ENCODE measurements at regions not wholly inside any gene's neighbourhood (a gene's known extent, or its start where the extent isn't known, plus 50 kb on each side); places are given as distances from the start of the nearest gene placed in this dataset.
A peak's percentile ranks its signal among the peaks of the same experiment; 100 is the strongest.

- TF ChIP-seq ARNTL (CRISPR knock-in tag; IDR thresholded peaks at IDR 0.05; ENCODE audit: borderline replicate concordance, low read depth) (no peak), PATZ1 (CRISPR knock-in tag; IDR thresholded peaks at IDR 0.05; ENCODE audit: borderline replicate concordance) (no peak), BACH2 (CRISPR knock-in tag; IDR thresholded peaks at IDR 0.05; ENCODE audit: borderline replicate concordance) (no peak), ZFP30 (CRISPR knock-in tag; IDR thresholded peaks at IDR 0.05) (no peak), SNAI2 (CRISPR knock-in tag; IDR thresholded peaks at IDR 0.05) (no peak), ESRRG (CRISPR knock-in tag; IDR thresholded peaks at IDR 0.05) (no peak), OSR1 (CRISPR knock-in tag; IDR thresholded peaks at IDR 0.05) (no peak), ZNF8 (CRISPR knock-in tag; IDR thresholded peaks at IDR 0.05) (no peak), CREB5 (CRISPR knock-in tag; IDR thresholded peaks at IDR 0.05; ENCODE audit: low read depth) (no peak), TOX (CRISPR knock-in tag; IDR thresholded peaks at IDR 0.05; ENCODE audit: borderline replicate concordance) (no peak)
- TF ChIP-seq, protein P1, sequence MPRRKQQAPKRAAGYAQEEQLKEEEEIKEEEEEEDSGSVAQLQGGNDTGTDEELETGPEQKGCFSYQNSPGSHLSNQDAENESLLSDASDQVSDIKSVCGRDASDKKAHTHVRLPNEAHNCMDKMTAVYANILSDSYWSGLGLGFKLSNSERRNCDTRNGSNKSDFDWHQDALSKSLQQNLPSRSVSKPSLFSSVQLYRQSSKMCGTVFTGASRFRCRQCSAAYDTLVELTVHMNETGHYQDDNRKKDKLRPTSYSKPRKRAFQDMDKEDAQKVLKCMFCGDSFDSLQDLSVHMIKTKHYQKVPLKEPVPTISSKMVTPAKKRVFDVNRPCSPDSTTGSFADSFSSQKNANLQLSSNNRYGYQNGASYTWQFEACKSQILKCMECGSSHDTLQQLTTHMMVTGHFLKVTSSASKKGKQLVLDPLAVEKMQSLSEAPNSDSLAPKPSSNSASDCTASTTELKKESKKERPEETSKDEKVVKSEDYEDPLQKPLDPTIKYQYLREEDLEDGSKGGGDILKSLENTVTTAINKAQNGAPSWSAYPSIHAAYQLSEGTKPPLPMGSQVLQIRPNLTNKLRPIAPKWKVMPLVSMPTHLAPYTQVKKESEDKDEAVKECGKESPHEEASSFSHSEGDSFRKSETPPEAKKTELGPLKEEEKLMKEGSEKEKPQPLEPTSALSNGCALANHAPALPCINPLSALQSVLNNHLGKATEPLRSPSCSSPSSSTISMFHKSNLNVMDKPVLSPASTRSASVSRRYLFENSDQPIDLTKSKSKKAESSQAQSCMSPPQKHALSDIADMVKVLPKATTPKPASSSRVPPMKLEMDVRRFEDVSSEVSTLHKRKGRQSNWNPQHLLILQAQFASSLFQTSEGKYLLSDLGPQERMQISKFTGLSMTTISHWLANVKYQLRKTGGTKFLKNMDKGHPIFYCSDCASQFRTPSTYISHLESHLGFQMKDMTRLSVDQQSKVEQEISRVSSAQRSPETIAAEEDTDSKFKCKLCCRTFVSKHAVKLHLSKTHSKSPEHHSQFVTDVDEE (CRISPR knock-in tag; IDR thresholded peaks at IDR 0.05): no peak
- ATAC-seq: no peak
These were observed 214.9 kb upstream of the IL12A start for GRCh38 chr3:159773706-159774105.

GRCh38 chr3:159775372-159775961 lies 213.2 kb upstream of the IL12A start:
- TF ChIP-seq ISL1 (CRISPR knock-in tag; IDR thresholded peaks at IDR 0.05) (no peak), CSDC2 (CRISPR knock-in tag; IDR thresholded peaks at IDR 0.05) (no peak)
- peak; percentile 97 for ATAC-seq

GRCh38 chr3:159776779-159777178 lies 211.9 kb upstream of the IL12A start:
- ATAC-seq: no peak
- TF ChIP-seq ARNTL (CRISPR knock-in tag; IDR thresholded peaks at IDR 0.05; ENCODE audit: borderline replicate concordance, low read depth) (no peak), ZNF8 (CRISPR knock-in tag; IDR thresholded peaks at IDR 0.05) (no peak), ZNF70 (CRISPR knock-in tag; IDR thresholded peaks at IDR 0.05) (no peak), ZFP3 (CRISPR knock-in tag; IDR thresholded peaks at IDR 0.05) (no peak), CSRNP3 (CRISPR knock-in tag; IDR thresholded peaks at IDR 0.05) (no peak), PATZ1 (CRISPR knock-in tag; IDR thresholded peaks at IDR 0.05; ENCODE audit: borderline replicate concordance) (no peak), PPARA (CRISPR knock-in tag; IDR thresholded peaks at IDR 0.05; ENCODE audit: borderline replicate concordance) (no peak), SNAI2 (CRISPR knock-in tag; IDR thresholded peaks at IDR 0.05) (no peak), BACH2 (CRISPR knock-in tag; IDR thresholded peaks at IDR 0.05; ENCODE audit: borderline replicate concordance) (no peak), OSR1 (CRISPR knock-in tag; IDR thresholded peaks at IDR 0.05) (no peak), CREB5 (CRISPR knock-in tag; IDR thresholded peaks at IDR 0.05; ENCODE audit: low read depth) (no peak), ISL1 (CRISPR knock-in tag; IDR thresholded peaks at IDR 0.05) (no peak), ZFP30 (CRISPR knock-in tag; IDR thresholded peaks at IDR 0.05) (no peak), ZNF565 (CRISPR knock-in tag; conservative IDR thresholded peaks at IDR 0.05; ENCODE audit: low read depth) (no peak), RARB (CRISPR knock-in tag; IDR thresholded peaks at IDR 0.05) (no peak), CSDC2 (CRISPR knock-in tag; IDR thresholded peaks at IDR 0.05) (no peak), ESRRG (CRISPR knock-in tag; IDR thresholded peaks at IDR 0.05) (no peak), TOX (CRISPR knock-in tag; IDR thresholded peaks at IDR 0.05; ENCODE audit: borderline replicate concordance) (no peak)
- TF ChIP-seq, protein P2, sequence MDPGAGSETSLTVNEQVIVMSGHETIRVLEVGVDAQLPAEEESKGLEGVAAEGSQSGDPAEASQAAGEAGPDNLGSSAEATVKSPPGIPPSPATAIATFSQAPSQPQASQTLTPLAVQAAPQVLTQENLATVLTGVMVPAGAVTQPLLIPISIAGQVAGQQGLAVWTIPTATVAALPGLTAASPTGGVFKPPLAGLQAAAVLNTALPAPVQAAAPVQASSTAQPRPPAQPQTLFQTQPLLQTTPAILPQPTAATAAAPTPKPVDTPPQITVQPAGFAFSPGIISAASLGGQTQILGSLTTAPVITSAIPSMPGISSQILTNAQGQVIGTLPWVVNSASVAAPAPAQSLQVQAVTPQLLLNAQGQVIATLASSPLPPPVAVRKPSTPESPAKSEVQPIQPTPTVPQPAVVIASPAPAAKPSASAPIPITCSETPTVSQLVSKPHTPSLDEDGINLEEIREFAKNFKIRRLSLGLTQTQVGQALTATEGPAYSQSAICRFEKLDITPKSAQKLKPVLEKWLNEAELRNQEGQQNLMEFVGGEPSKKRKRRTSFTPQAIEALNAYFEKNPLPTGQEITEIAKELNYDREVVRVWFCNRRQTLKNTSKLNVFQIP (CRISPR knock-in tag; IDR thresholded peaks at IDR 0.05; ENCODE audit: borderline replicate concordance, low read depth): no peak

Measured in SK-N-SH treated with all-trans-retinoic acid at 6 μM for 48 hours (cell line).